WERI-Rb-1 (cell line): ENCODE measurements at regions not wholly inside any gene's neighbourhood (a gene's known extent, or its start where the extent isn't known, plus 50 kb on each side); places are given as distances from the start of the nearest gene placed in this dataset.

ENCODE experiments used
- DNase-seq: peaks from one replicate; pipeline ENCODE4 v3.0.0-alpha.2; 2020
- H3K27ac ChIP-seq: fragments of 250-450 bp; sonication (Bioruptor Pico); 2 replicates; pipeline ENCODE4 v1.5.1; 2020; ENCODE audit warnings: mild to moderate bottlenecking, moderate library complexity
- H3K27me3 ChIP-seq: fragments of 250-450 bp; sonication (Bioruptor Pico); 2 replicates; pipeline ENCODE4 v1.5.1; 2021; ENCODE audit warnings: mild to moderate bottlenecking, low read depth, moderate library complexity; ENCODE audit not compliant: insufficient read depth, severe bottlenecking
- H3K36me3 ChIP-seq: fragments of 250-450 bp; sonication (Bioruptor Pico); 2 replicates; pipeline ENCODE4 v1.5.1; 2020; ENCODE audit warnings: mild to moderate bottlenecking, moderate library complexity
- H3K4me3 ChIP-seq: 2 replicates; pipeline ENCODE4 v1.5.1; 2011; ENCODE audit warnings: low read depth, mild to moderate bottlenecking, control low read depth, low read length
- H3K9me3 ChIP-seq: fragments of 250-450 bp; sonication (Bioruptor Pico); 2 replicates; pipeline ENCODE4 v1.5.1; 2021; ENCODE audit warnings: mild to moderate bottlenecking, moderate library complexity; ENCODE audit not compliant: severe bottlenecking
- TF ChIP-seq, protein P1 (sequence below): IDR thresholded peaks from 2 replicates; pipeline ENCODE4 v1.5.1; 2011; ENCODE audit warnings: low read depth, mild to moderate bottlenecking, control low read depth, inconsistent platforms, low read length

DNA sequence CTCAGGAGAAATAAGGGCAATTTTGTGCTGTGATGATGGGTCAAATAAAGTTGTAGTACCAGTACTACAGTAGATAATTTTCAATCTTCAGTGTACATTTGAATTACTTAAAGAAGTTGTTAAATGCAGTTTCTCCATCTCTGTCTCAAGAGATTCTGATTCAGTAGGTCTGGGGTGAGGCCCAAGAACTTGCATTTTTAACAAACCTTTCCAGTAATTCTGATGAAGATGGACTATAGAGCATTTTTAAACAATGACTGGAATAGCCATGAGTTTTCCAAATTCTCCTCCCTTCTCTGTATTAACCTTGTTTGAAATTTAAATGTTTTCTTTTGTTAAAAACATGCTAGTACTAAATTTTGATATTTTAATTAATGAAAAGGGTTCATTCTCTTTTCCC is 127.0 kb upstream of the CD96 start:
- H3K27me3 ChIP-seq, result no peaks in the 10 kb centered on the region
- no peak for DNase-seq
- H3K4me3 ChIP-seq, result no peak overlapping the region
- no peaks in the 10 kb centered on the region for H3K36me3 ChIP-seq
- TF ChIP-seq, protein P1, sequence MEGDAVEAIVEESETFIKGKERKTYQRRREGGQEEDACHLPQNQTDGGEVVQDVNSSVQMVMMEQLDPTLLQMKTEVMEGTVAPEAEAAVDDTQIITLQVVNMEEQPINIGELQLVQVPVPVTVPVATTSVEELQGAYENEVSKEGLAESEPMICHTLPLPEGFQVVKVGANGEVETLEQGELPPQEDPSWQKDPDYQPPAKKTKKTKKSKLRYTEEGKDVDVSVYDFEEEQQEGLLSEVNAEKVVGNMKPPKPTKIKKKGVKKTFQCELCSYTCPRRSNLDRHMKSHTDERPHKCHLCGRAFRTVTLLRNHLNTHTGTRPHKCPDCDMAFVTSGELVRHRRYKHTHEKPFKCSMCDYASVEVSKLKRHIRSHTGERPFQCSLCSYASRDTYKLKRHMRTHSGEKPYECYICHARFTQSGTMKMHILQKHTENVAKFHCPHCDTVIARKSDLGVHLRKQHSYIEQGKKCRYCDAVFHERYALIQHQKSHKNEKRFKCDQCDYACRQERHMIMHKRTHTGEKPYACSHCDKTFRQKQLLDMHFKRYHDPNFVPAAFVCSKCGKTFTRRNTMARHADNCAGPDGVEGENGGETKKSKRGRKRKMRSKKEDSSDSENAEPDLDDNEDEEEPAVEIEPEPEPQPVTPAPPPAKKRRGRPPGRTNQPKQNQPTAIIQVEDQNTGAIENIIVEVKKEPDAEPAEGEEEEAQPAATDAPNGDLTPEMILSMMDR, result no peak
- no peak overlapping the region for H3K27ac ChIP-seq
- no peaks in the 10 kb centered on the region for H3K9me3 ChIP-seq

DNA sequence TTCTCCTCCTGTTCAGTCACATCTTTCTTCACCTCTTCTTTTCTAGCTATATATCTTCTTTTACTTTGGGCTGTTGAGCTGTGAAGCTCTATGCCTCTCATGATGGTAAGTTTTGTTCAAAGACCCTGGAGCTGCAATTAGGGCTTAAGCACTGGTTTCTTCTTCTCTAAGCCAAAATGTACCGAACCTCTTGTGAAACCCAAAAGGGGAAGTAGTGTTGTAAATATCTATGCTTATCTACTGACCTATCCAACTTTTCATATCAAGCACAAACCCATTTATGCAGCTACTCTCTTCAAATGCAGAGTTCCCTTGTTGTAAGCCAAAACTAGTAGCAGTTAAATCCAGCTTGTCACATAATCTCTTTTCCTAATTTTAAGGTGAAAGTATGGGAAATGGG is 123.6 kb upstream of the CD96 start:
- Histone ChIP-seq H3K4me3 (no peak overlapping the region), H3K27ac (no peak overlapping the region), H3K9me3 (no peaks in the 10 kb centered on the region), H3K36me3 (no peaks in the 10 kb centered on the region), H3K27me3 (no peaks in the 10 kb centered on the region)
- TF ChIP-seq, protein P1, result no peak
- no peak for DNase-seq

DNA sequence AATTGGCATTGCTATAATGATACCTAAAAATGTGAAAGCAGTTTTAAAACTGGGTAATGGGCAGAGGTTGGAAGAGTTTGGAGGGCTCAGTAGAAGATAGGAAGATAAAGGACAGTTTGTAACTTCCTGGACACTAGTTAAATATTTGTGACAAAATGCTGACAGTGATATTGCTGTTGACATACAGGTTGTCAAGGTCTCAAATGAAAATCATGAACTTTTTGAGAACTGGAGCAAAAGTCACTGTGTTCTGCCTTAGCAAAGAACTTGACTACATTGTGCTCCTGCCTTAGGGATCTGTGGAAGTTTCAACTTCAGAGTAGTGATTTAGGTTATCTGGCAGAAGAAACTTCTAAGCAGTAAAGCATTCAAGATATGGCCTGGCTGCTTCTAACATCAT is 113.7 kb upstream of the CD96 start:
- TF ChIP-seq, protein P1, result no peak
- no peaks in the 10 kb centered on the region for H3K27me3 ChIP-seq
- no peak for DNase-seq
- no peak overlapping the region for H3K4me3 ChIP-seq
- H3K27ac ChIP-seq, result no peak overlapping the region
- H3K9me3 ChIP-seq, result no peaks in the 10 kb centered on the region
- no peaks in the 10 kb centered on the region for H3K36me3 ChIP-seq

DNA sequence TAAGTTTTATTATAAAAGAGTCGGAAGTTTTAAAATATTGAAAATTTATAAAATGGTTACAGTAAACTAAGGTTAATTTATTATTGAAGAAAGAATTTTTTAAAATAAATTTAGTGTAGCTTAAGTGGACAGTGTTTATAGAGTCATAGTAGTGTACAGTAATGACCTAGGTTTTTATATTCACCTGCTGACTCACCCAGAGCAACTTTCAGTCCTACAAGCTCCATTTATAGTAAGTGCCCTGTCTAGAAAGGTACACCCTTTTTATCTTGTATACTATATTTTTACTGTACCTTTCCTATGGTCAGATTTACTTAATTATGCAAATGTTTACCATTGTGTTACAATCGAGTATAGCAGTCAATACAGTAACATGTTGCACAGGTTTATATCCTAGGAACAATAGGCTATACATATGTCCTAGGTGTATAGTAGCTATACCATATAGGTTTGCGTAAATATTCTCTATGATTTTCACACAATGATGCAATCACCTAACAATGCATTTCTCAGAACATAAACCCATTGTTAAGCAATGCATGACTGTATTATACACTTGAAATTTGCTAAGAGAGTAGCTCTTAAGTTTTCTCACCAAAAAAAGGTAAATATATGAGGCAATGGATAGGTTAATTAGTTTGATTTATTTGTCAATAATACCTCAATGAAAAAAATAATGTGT is 106.9 kb upstream of the CD96 start:
- DNase-seq, result no peak
- H3K9me3 ChIP-seq, result no peaks in the 10 kb centered on the region
- no peaks in the 10 kb centered on the region for H3K36me3 ChIP-seq
- H3K27ac ChIP-seq, result no peak overlapping the region
- H3K4me3 ChIP-seq, result no peak overlapping the region
- TF ChIP-seq, protein P1, result no peak
- no peaks in the 10 kb centered on the region for H3K27me3 ChIP-seq

DNA sequence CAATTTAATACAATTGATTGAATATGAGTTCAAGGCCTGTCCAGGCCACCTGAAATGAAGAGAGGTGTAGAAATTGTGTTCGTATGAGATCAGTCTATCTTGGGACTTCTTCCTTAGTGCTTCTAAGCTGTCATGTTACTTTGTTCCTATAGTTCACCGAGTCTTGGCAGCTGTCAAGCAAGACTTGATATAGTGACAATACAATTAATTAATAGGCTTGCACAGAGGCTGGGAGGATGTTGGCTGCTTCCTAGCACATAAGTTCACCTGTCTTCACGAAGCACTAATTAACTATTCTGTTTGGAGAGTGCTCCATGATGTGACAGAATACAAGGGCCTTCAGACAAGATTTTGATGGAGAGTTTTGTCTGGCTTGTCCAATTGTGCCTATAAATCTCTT is 103.7 kb upstream of the CD96 start:
- Histone ChIP-seq H3K27me3 (no peaks in the 10 kb centered on the region), H3K36me3 (no peaks in the 10 kb centered on the region), H3K4me3 (no peak overlapping the region), H3K9me3 (no peaks in the 10 kb centered on the region), H3K27ac (no peak overlapping the region)
- DNase-seq, result no peak
- TF ChIP-seq, protein P1, result no peak

DNA sequence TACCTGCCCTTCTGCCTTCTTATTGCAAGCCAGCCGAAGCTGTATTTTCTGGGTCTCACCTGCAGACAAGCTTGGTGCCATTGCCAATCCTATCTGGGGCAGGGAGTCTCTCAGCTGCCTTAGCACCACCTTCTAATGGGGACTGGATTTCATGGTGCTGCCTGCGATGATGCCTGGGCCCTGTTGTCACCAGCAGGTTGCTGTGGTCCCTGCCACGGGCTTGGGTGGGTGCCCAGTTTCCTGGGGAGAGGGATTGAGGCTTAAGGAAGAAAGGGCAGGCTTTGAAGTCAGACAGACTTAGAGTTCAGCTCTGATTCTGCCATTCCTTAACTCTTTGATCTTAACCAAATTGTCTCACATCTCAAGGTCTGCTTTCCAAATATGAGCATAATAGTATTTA is 87.4 kb upstream of the CD96 start:
- TF ChIP-seq, protein P1, result no peak
- no peaks in the 10 kb centered on the region for H3K36me3 ChIP-seq
- no peaks in the 10 kb centered on the region for H3K9me3 ChIP-seq
- no peak overlapping the region for H3K4me3 ChIP-seq
- no peak for DNase-seq
- no peak overlapping the region for H3K27ac ChIP-seq
- H3K27me3 ChIP-seq, result no peaks in the 10 kb centered on the region
